Panc1 (cell line): ENCODE measurements at regions not wholly inside any gene's neighbourhood (a gene's known extent, or its start where the extent isn't known, plus 50 kb on each side); places are given as distances from the start of the nearest gene placed in this dataset.
"Not testable (repeated sequence)": the region's sequence is repeated elsewhere in the genome, so short reads cannot be mapped to it uniquely, and the experiment has no call there.

Experiments
- ATAC-seq: fragments of 200-7000 bp; cut with Tn5 transposase; 2 replicates; pipeline ENCODE4 v1.9.1; 2020; ENCODE audit warnings: mild to moderate bottlenecking, moderate library complexity
- BruUV-seq: library from RNA; stranded (reverse); fragments of 400-500 nt; replicated peaks from 2 replicates; lab custom pipeline; 2021; lab: Mats Ljungman, UMichigan
- CTCF ChIA-PET: fragments of 300-600 bp; sonication (Branson Sonifier 250); formaldehyde crosslinking; loops from one replicate; lab custom pipeline; 2022; ENCODE audit warnings: antibody characterized with exemption; lab: Charles Lee
- POLR2A ChIA-PET: fragments of 300-600 bp; sonication (Branson Sonifier 250); formaldehyde crosslinking; loops from one replicate; lab custom pipeline; 2022; ENCODE audit warnings: antibody characterized with exemption; lab: Charles Lee
- DNase-seq: peaks from one replicate; pipeline ENCODE4 v3.0.0-alpha.2; 2010; ENCODE audit warnings: low read depth, low spot score
- H3K27ac ChIP-seq: 2 replicates; pipeline ENCODE4 v1.5.1; 2011; ENCODE audit warnings: mild to moderate bottlenecking, low read length, inconsistent platforms
- H3K27me3 ChIP-seq: fragments of 200-500 bp; sonication (Bioruptor generic); 2 replicates; pipeline ENCODE4 v1.6.0; 2014; ENCODE audit warnings: low read length, inconsistent platforms; ENCODE audit not compliant: control insufficient read depth, insufficient read depth
- H3K36me3 ChIP-seq: fragments of 200-500 bp; sonication (Bioruptor generic); 2 replicates; pipeline ENCODE4 v1.5.1; 2014; ENCODE audit warnings: inconsistent platforms, mild to moderate bottlenecking, low read length, moderate library complexity; ENCODE audit not compliant: control insufficient read depth, insufficient read depth
- H3K4me1 ChIP-seq: 2 replicates; pipeline ENCODE4 v1.5.1; 2011; ENCODE audit warnings: inconsistent platforms, mild to moderate bottlenecking, low read length, moderate library complexity; ENCODE audit not compliant: control insufficient read depth, insufficient read depth
- H3K4me3 ChIP-seq, 2 experiments: 2 replicates each; pipeline ENCODE4 v1.5.1; 2011 to 2012; ENCODE audit warnings: low read depth in 2 of 2, low read length in 2 of 2, mild to moderate bottlenecking in 2 of 2, inconsistent platforms in 1 of 2, moderate library complexity in 1 of 2
- H3K9me3 ChIP-seq: fragments of 200-500 bp; sonication (Bioruptor generic); 2 replicates; pipeline ENCODE4 v1.5.1; 2014; ENCODE audit warnings: low read depth, mild to moderate bottlenecking, inconsistent platforms, low read length, moderate library complexity; ENCODE audit not compliant: control insufficient read depth, insufficient read depth
- CTCF ChIP-seq: fragments of 450-650 bp; IDR thresholded peaks from 2 replicates; pipeline ENCODE4 v1.5.1; 2017; ENCODE audit warnings: mild to moderate bottlenecking
- POLR2AphosphoS5 ChIP-seq: IDR thresholded peaks from 2 replicates; pipeline ENCODE4 v1.6.1; 2012; ENCODE audit warnings: mild to moderate bottlenecking, low read depth, low read length, moderate library complexity
- REST ChIP-seq, 2 experiments: IDR thresholded peaks; 2 replicates each; pipeline ENCODE4 v1.6.1; 2011 to 2012; ENCODE audit warnings: low read depth in 2 of 2, control low read depth in 1 of 2, low read length in 1 of 2, mild to moderate bottlenecking in 1 of 2, moderate library complexity in 1 of 2; ENCODE audit not compliant: insufficient read depth in 1 of 2
- SIN3A ChIP-seq: IDR thresholded peaks from 2 replicates; pipeline ENCODE4 v1.6.1; 2012; ENCODE audit warnings: low read depth, mild to moderate bottlenecking, low read length, moderate library complexity, borderline replicate concordance; ENCODE audit not compliant: insufficient read depth
- TCF7L2 ChIP-seq: IDR thresholded peaks from 2 replicates; pipeline ENCODE4 v1.6.1; 2011; ENCODE audit warnings: mild to moderate bottlenecking, low read depth, low read length, inconsistent platforms
- in situ Hi-C: cut with HindIII; loops from 2 replicates; pipeline ENCODE4 v1.10.0; 2016; ENCODE audit warnings: low sequenced_read_pairs, low pct_unique_long_range_greater_than_20kb
- intact Hi-C: fragments of 100-400 bp; cut with micrococcal nuclease; formaldehyde crosslinking; loops from one replicate; pipeline ENCODE4 v1.10.0; 2022; ENCODE audit not compliant: unreplicated experiment

GRCh38 chr21:14814282-14814681, 250.5 kb downstream of the NRIP1 start:
- no TSS peak for BruUV-seq
- POLR2A ChIA-PET, result no interaction called here
- intact Hi-C loops, result no loop called here

GRCh38 chr21:14804170-14804569, 258.1 kb upstream of the SAMSN1 start:
- ATAC-seq, H3K9me3 ChIP-seq, H3K27ac ChIP-seq, intact Hi-C loops, CTCF ChIA-PET, H3K4me3 ChIP-seq, POLR2A ChIA-PET, BruUV-seq, H3K4me1 ChIP-seq, in situ Hi-C loops, H3K27me3 ChIP-seq, DNase-seq, H3K36me3 ChIP-seq: not testable (repeated sequence)

More at GRCh38 chr21:14814282-14814681, 250.5 kb downstream of the NRIP1 start:
- Histone ChIP-seq H3K36me3 (no peaks in the 10 kb centered on the region), H3K9me3 (no peaks in the 10 kb centered on the region), H3K27me3 (no peaks in the 10 kb centered on the region), H3K4me1 (no peaks in the 10 kb centered on the region), H3K4me3 (no peak overlapping the region), H3K27ac (no peak overlapping the region)
- ATAC-seq, result no peak
- CTCF ChIA-PET, result no interaction called here
- in situ Hi-C loops, result no loop called here
- TF ChIP-seq SIN3A, result no peak
- no peak for TF ChIP-seq POLR2AphosphoS5
- TF ChIP-seq TCF7L2, result no peak
- TF ChIP-seq REST (IDR thresholded peaks at IDR 0.05; ENCODE audit: insufficient read depth in 1 of 2, low read depth in 2 of 2, low read length in 1 of 2), result no peak
- no peak for TF ChIP-seq CTCF
- DNase-seq, result no peak

- H3K36me3 ChIP-seq, result no peaks in the 10 kb centered on the region
- POLR2A ChIA-PET, result no interaction called here
Observed at GRCh38 chr21:14797543-14797942, 251.4 kb upstream of the SAMSN1 start.

More at GRCh38 chr21:14797543-14797942, 251.4 kb upstream of the SAMSN1 start:
- intact Hi-C loops, result no loop called here
- ATAC-seq (no peak), DNase-seq (no peak)
- no peaks in the 10 kb centered on the region for H3K4me1 ChIP-seq
- H3K27me3 ChIP-seq, result no peaks in the 10 kb centered on the region
- no peak overlapping the region for H3K27ac ChIP-seq
- CTCF ChIA-PET, result no interaction called here
- no peaks in the 10 kb centered on the region for H3K9me3 ChIP-seq
- in situ Hi-C loops, result no loop called here
- no peak overlapping the region for H3K4me3 ChIP-seq
- no TSS peak for BruUV-seq
- TF ChIP-seq POLR2AphosphoS5 (no peak), TCF7L2 (no peak), CTCF (no peak), REST (IDR thresholded peaks at IDR 0.05; ENCODE audit: insufficient read depth in 1 of 2, low read depth in 2 of 2, low read length in 1 of 2) (no peak), SIN3A (no peak)
